ENCODE measurements at regions not wholly inside any gene's neighbourhood (a gene's known extent, or its start where the extent isn't known, plus 50 kb on each side); places are given as distances from the start of the nearest gene placed in this dataset.
A peak's percentile ranks its signal among the peaks of the same experiment; 100 is the strongest.

- Mint-ChIP-seq H3K4me1 (ENCODE audit: unreplicated experiment) (peaks cover 72% of the 10 kb centered on the region), H3K27me3 (ENCODE audit: unreplicated experiment) (no peaks in the 10 kb centered on the region), H3K36me3 (ENCODE audit: unreplicated experiment) (peaks cover 2% of the 10 kb centered on the region), H3K4me3 (ENCODE audit: unreplicated experiment) (no peak overlapping the region), H3K9me3 (ENCODE audit: unreplicated experiment) (peaks cover 4% of the 10 kb centered on the region), H3K27ac (ENCODE audit: unreplicated experiment) (peak overlapping the region; percentile 46)
- no peak for DNase-seq (ENCODE audit: extremely low spot score, unreplicated experiment)
- no peak for TF ChIP-seq CTCF (IDR thresholded peaks at IDR 0.05)
Observed at GRCh38 chr17:83200751-83201150, 121.3 kb downstream of the METRNL start.

DNA sequence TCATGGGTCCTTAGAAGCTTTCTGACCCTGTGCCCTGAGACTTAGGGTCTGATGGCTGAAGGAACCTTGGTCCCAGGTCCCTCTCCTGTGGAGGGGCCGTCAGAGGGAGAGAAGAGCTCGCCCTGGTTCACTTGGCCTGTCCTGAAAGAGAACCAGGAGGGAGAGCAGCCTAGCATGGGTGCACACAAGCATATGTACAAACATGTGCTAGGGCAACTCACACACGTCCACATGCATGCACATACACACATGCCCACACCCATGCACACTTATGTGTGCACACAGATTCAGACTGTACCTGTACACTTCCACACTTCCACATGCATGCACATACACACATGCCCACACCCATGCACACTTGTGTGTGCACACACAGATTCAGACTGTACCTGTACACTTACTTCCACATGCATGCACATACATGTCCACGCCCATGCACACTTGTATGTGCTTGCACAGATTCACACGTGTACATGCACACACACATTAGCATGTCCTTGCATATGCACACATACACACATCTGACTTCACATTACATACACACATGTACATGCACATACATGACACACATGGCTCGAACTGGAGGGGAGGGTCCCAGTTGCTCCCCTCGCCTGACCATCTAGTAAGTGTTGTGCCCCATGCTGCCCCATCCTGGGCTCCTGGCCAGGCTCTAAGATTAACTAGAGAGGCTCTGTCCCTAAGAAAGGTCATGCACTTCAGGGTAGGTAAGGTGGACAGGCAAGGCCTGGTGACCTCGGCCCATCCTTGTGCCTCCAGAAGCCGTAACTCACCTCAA, 122.0 kb downstream of the METRNL start:
- H3K27ac Mint-ChIP-seq (ENCODE audit: unreplicated experiment): peak overlapping the region; percentile 46
- peaks cover 4% of the 10 kb centered on the region for H3K9me3 Mint-ChIP-seq (ENCODE audit: unreplicated experiment)
- H3K4me1 Mint-ChIP-seq (ENCODE audit: unreplicated experiment): peaks cover 70% of the 10 kb centered on the region
- H3K4me3 Mint-ChIP-seq (ENCODE audit: unreplicated experiment): no peak overlapping the region
- DNase-seq (ENCODE audit: extremely low spot score, unreplicated experiment): no peak
- H3K36me3 Mint-ChIP-seq (ENCODE audit: unreplicated experiment): peaks cover 2% of the 10 kb centered on the region
- TF ChIP-seq CTCF (IDR thresholded peaks at IDR 0.05): no peak
- no peaks in the 10 kb centered on the region for H3K27me3 Mint-ChIP-seq (ENCODE audit: unreplicated experiment)

DNA sequence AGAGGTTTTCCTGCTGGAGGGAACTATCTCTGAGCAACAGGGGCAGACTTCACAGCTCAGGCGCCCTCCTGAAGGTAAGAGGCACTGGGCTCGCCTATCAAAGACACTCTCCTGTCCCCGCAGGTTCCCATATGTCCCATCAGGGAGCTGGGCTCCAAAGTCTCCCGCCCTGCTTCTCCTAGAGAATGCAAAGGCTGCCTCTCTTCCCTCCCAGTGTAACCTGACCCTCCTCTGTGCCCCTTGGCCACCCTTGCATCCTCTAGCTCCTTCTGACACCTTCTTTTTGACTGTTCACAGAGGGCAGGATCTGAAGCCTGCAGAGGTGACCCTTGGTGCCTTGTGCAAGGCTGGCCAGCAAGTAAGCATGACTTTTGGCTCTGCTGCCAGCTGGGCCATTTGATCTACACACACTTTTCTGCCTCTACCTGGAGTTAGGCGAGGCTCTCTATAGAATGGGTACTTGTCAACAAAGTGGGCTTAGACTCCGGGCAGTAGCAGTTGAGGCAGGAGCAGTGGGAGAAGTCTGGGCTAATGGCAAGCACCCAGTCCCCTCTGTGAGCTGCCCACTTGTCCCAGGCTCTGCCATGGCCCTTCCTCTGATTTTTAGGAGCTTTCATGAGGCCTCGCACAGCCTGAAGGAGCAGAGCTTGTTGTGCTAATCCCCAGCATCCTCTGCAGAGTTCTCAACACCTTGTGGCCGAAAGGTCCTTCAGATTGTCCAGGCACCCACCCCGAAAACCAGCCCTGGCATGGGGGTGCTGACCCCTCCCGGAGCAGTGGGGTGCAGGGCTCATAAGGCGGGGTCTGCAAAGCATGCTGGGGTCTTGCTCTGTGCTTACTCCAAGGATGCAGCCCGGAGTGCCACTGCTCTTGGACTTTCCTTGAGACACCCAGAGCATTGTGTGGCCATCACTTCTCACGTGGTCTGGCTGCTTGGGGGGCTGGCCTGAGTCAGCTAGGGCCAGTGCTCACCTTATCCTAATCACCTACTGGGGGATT, 122.9 kb downstream of the METRNL start:
- TF ChIP-seq CTCF (IDR thresholded peaks at IDR 0.05): no peak
- Mint-ChIP-seq H3K9me3 (ENCODE audit: unreplicated experiment) (peaks cover 4% of the 10 kb centered on the region), H3K27ac (ENCODE audit: unreplicated experiment) (peak overlapping the region; percentile 82), H3K27me3 (ENCODE audit: unreplicated experiment) (no peaks in the 10 kb centered on the region), H3K36me3 (ENCODE audit: unreplicated experiment) (no peaks in the 10 kb centered on the region), H3K4me3 (ENCODE audit: unreplicated experiment) (no peak overlapping the region), H3K4me1 (ENCODE audit: unreplicated experiment) (peaks cover 67% of the 10 kb centered on the region)
- no peak for DNase-seq (ENCODE audit: extremely low spot score, unreplicated experiment)

GRCh38 chr17:83203073-83203471, 123.7 kb downstream of the METRNL start:
- no peaks in the 10 kb centered on the region for H3K36me3 Mint-ChIP-seq (ENCODE audit: unreplicated experiment)
- peaks cover 61% of the 10 kb centered on the region for H3K4me1 Mint-ChIP-seq (ENCODE audit: unreplicated experiment)
- no peak for DNase-seq (ENCODE audit: extremely low spot score, unreplicated experiment)
- no peak for TF ChIP-seq CTCF (IDR thresholded peaks at IDR 0.05)
- no peaks in the 10 kb centered on the region for H3K9me3 Mint-ChIP-seq (ENCODE audit: unreplicated experiment)
- H3K27ac Mint-ChIP-seq (ENCODE audit: unreplicated experiment): peak overlapping the region; percentile 82
- no peaks in the 10 kb centered on the region for H3K27me3 Mint-ChIP-seq (ENCODE audit: unreplicated experiment)
- no peak overlapping the region for H3K4me3 Mint-ChIP-seq (ENCODE audit: unreplicated experiment)
